BLaER1 treated with 17β-estradiol and CSF1 and Interleukin-3, amounts not matched to agents 10 nM and 100 nM (cell line): ENCODE measurements at regions not wholly inside any gene's neighbourhood (a gene's known extent, or its start where the extent isn't known, plus 50 kb on each side); places are given as distances from the start of the nearest gene placed in this dataset.
A peak's percentile ranks its signal among the peaks of the same experiment; 100 is the strongest.

Source experiments
- H3K27ac ChIP-seq, 11 experiments: shearing (Covaris generic); formaldehyde crosslinking; 2 replicates each; pipeline ENCODE4 v1.8.1; 2022
- H3K27me3 ChIP-seq, 11 experiments: shearing (Covaris generic); formaldehyde crosslinking; 2 replicates each; pipeline ENCODE4 v1.8.1; 2022
- H3K36me3 ChIP-seq, 11 experiments: shearing (Covaris generic); formaldehyde crosslinking; 2 replicates each; pipeline ENCODE4 v1.8.1; 2022
- H3K4me1 ChIP-seq, 10 experiments: shearing (Covaris generic); formaldehyde crosslinking; 2 replicates each; pipeline ENCODE4 v1.8.1; 2022
- H3K4me2 ChIP-seq, 11 experiments: shearing (Covaris generic); formaldehyde crosslinking; 2 replicates each; pipeline ENCODE4 v1.8.1; 2022
- H3K4me3 ChIP-seq, 10 experiments: shearing (Covaris generic); formaldehyde crosslinking; 2 replicates each; pipeline ENCODE4 v1.8.1; 2022
- H3K9ac ChIP-seq, 11 experiments: shearing (Covaris generic); formaldehyde crosslinking; 2 replicates each; pipeline ENCODE4 v1.8.1; 2022
- H3K9me3 ChIP-seq, 11 experiments: shearing (Covaris generic); formaldehyde crosslinking; replicated peaks in 1 of 11; 2 replicates each; pipeline ENCODE4 v1.8.1; 2022
- H4K20me1 ChIP-seq, 11 experiments: shearing (Covaris generic); formaldehyde crosslinking; 2 replicates each; pipeline ENCODE4 v1.8.1; 2022
- Cebpa-rat ChIP-seq, 11 experiments: shearing (Covaris generic); IDR thresholded peaks; 2 replicates each; pipeline ENCODE4 v1.8.1; 2022

- no peak overlapping the region for H3K27ac ChIP-seq
- no peaks in the 10 kb centered on the region; a peak in 1 of 20 replicates for H3K4me1 ChIP-seq
- 0 out of 22 replicates have a peak, but pooled peaks of 1 of the 11 experiments have one; percentile 1 for TF ChIP-seq Cebpa-rat (IDR thresholded peaks at IDR 0.05)
Observed at GRCh38 chr10:62903828-62904227, 87.7 kb upstream of the EGR2 start.

DNA sequence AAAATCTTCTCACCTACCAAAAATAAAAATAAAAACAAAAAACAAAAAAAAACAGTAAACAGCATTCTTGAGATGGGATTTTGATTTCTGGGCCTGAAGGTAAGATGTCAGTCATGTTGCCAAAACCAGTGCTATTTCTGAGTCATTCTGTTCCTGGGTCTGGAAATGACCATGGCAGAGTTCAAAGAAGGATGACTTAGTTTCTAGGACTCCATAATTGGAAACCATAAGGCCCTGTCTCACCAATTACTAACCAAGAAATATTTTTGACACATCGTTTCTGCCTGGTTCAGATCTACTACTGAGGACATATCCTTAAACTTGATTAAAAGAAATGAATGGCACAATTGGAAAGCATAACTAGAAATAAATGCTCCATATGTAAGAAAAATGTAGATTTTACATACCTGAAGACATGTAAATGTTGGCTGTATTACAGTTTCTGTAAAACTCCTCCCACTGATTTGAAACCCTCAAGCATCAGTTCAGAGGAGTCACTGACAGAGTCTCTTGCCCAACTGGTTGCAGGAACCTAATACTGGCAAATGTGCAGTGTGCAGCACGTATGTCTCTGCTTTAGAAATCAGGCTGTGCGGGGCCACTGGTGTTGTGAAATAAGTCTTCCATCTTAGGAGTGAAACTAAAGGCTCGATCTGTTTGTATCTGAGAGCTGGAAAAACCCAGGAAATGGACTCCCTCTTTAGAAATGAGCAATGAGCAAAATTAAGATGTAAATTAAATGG, 84.8 kb upstream of the EGR2 start:
- H3K4me2 ChIP-seq, result no peak overlapping the region
- 0 out of 22 replicates have a peak, but pooled peaks of 1 of the 11 experiments have one; percentile 31 for TF ChIP-seq Cebpa-rat (IDR thresholded peaks at IDR 0.05)

More at GRCh38 chr10:62903828-62904227, 87.7 kb upstream of the EGR2 start:
- no peak overlapping the region for H3K9ac ChIP-seq
- H3K4me2 ChIP-seq, result no peak overlapping the region
- H3K9me3 ChIP-seq, result peaks cover 0 to 7% (median 0%) of the 10 kb centered on the region in 11 experiments; a peak in 2 of 22 replicates
- no peaks in the 10 kb centered on the region for H4K20me1 ChIP-seq
- no peaks in the 10 kb centered on the region for H3K36me3 ChIP-seq
- no peaks in the 10 kb centered on the region for H3K27me3 ChIP-seq
- H3K4me3 ChIP-seq, result no peak overlapping the region

GRCh38 chr10:62899311-62899710, 83.1 kb upstream of the EGR2 start:
- Histone ChIP-seq H3K4me2 (no peak overlapping the region), H3K9me3 (peaks cover 0 to 7% (median 0%) of the 10 kb centered on the region in 11 experiments; a peak in 2 of 22 replicates), H3K27me3 (no peaks in the 10 kb centered on the region), H4K20me1 (no peaks in the 10 kb centered on the region), H3K27ac (no peak overlapping the region), H3K4me3 (no peak overlapping the region), H3K36me3 (no peaks in the 10 kb centered on the region), H3K4me1 (no peaks in the 10 kb centered on the region), H3K9ac (no peak overlapping the region)
- TF ChIP-seq Cebpa-rat (IDR thresholded peaks at IDR 0.05), result no peak; a peak in 1 of 22 replicates

More for the DNA sequence above, 84.8 kb upstream of the EGR2 start:
- Histone ChIP-seq H3K4me3 (no peak overlapping the region), H4K20me1 (no peaks in the 10 kb centered on the region), H3K27ac (no peak overlapping the region), H3K36me3 (no peaks in the 10 kb centered on the region), H3K9me3 (peaks cover 0 to 7% (median 0%) of the 10 kb centered on the region in 11 experiments; a peak in 2 of 22 replicates), H3K4me1 (no peaks in the 10 kb centered on the region; a peak in 1 of 20 replicates), H3K27me3 (no peaks in the 10 kb centered on the region), H3K9ac (no peak overlapping the region)

GRCh38 chr10:62895063-62895462, 78.9 kb upstream of the EGR2 start:
- H3K9ac ChIP-seq, result no peak overlapping the region
- no peak overlapping the region for H3K27ac ChIP-seq
- H3K4me3 ChIP-seq, result no peak overlapping the region
- no peak for TF ChIP-seq Cebpa-rat (IDR thresholded peaks at IDR 0.05)
- no peaks in the 10 kb centered on the region for H3K9me3 ChIP-seq
- H4K20me1 ChIP-seq, result no peaks in the 10 kb centered on the region
- H3K4me1 ChIP-seq, result peaks cover 0 to 10% (median 7%) of the 10 kb centered on the region in 10 experiments; a peak in 16 of 20 replicates
- no peak overlapping the region for H3K4me2 ChIP-seq
- H3K27me3 ChIP-seq, result no peaks in the 10 kb centered on the region
- no peaks in the 10 kb centered on the region for H3K36me3 ChIP-seq

DNA sequence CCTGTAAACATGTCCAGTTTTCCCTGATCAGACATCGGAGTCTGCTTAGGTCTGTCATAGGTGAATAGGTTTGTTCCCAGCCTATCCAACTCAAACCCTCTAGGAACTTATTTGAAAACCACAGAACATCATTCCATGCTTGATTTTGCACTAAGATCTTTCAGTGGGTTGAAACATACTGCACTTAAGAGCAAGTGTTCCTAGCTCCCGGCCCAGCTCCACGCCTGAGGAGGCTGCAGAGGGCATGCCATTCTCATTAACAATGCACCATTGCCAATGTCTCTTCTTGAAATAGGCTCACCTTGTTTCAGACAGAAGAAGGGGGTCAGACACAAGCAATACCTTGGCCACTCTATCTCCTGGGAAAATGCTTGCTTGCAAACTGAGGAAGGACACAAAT, 78.0 kb upstream of the EGR2 start:
- Histone ChIP-seq H3K9ac (no peak overlapping the region), H4K20me1 (no peaks in the 10 kb centered on the region), H3K27me3 (no peaks in the 10 kb centered on the region), H3K4me3 (no peak overlapping the region), H3K27ac (no peak overlapping the region), H3K4me2 (no peak overlapping the region), H3K4me1 (peaks cover 0 to 10% (median 7%) of the 10 kb centered on the region in 10 experiments; a peak in 16 of 20 replicates), H3K36me3 (no peaks in the 10 kb centered on the region), H3K9me3 (no peaks in the 10 kb centered on the region)
- TF ChIP-seq Cebpa-rat (IDR thresholded peaks at IDR 0.05), result no peak

GRCh38 chr10:62893036-62893435, 76.9 kb upstream of the EGR2 start:
- Histone ChIP-seq H3K9me3 (no peaks in the 10 kb centered on the region), H3K4me3 (no peak overlapping the region), H3K36me3 (no peaks in the 10 kb centered on the region), H3K27ac (no peak overlapping the region), H3K4me2 (no peak overlapping the region), H3K4me1 (peaks cover 0 to 10% (median 7%) of the 10 kb centered on the region in 10 experiments; a peak in 16 of 20 replicates), H3K9ac (no peak overlapping the region), H3K27me3 (no peaks in the 10 kb centered on the region), H4K20me1 (no peaks in the 10 kb centered on the region)
- no peak for TF ChIP-seq Cebpa-rat (IDR thresholded peaks at IDR 0.05)

- Histone ChIP-seq H3K9ac (no peak overlapping the region), H3K27ac (no peak overlapping the region), H4K20me1 (no peaks in the 10 kb centered on the region), H3K4me3 (no peak overlapping the region), H3K36me3 (no peaks in the 10 kb centered on the region), H3K4me2 (no peak overlapping the region), H3K9me3 (no peaks in the 10 kb centered on the region), H3K4me1 (peaks cover 5 to 17% (median 8%) of the 10 kb centered on the region in 10 experiments; a peak in 18 of 20 replicates), H3K27me3 (no peaks in the 10 kb centered on the region)
- TF ChIP-seq Cebpa-rat (IDR thresholded peaks at IDR 0.05), result no peak
Observed at GRCh38 chr10:62890395-62890794, 74.2 kb upstream of the EGR2 start.

GRCh38 chr10:62887642-62888041, 71.5 kb upstream of the EGR2 start:
- Histone ChIP-seq H3K36me3 (no peaks in the 10 kb centered on the region), H3K27me3 (no peaks in the 10 kb centered on the region)
- TF ChIP-seq Cebpa-rat (IDR thresholded peaks at IDR 0.05), result no peak

GRCh38 chr10:62885684-62886461, 69.7 kb upstream of the EGR2 start:
- Histone ChIP-seq H4K20me1 (no peaks in the 10 kb centered on the region), H3K4me1 (peaks cover 0 to 8% (median 3%) of the 10 kb centered on the region in 10 experiments; a peak in 6 of 20 replicates), H3K9ac (no peak overlapping the region), H3K4me2 (peak overlapping the region in 1 of 11 experiments; percentile 3; a peak in 2 of 22 replicates), H3K9me3 (no peaks in the 10 kb centered on the region), H3K27ac (no peak overlapping the region), H3K4me3 (no peak overlapping the region), H3K27me3 (no peaks in the 10 kb centered on the region), H3K36me3 (no peaks in the 10 kb centered on the region)
- TF ChIP-seq Cebpa-rat (IDR thresholded peaks at IDR 0.05), result no peak

More at GRCh38 chr10:62887642-62888041, 71.5 kb upstream of the EGR2 start:
- peaks cover 5 to 17% (median 8%) of the 10 kb centered on the region in 10 experiments; a peak in 18 of 20 replicates for H3K4me1 ChIP-seq
- no peaks in the 10 kb centered on the region for H3K9me3 ChIP-seq
- H3K4me2 ChIP-seq, result no peak overlapping the region
- no peak overlapping the region for H3K9ac ChIP-seq
- H4K20me1 ChIP-seq, result no peaks in the 10 kb centered on the region
- no peak overlapping the region for H3K4me3 ChIP-seq
- H3K27ac ChIP-seq, result no peak overlapping the region
